ENCODE measurements at regions not wholly inside any gene's neighbourhood (a gene's known extent, or its start where the extent isn't known, plus 50 kb on each side); places are given as distances from the start of the nearest gene placed in this dataset.

- H3K4me3 ChIP-seq (ENCODE audit: low read length in 2 of 2) = no peak overlapping the region
Observed at GRCh38 chr12:4158306-4158705, 115.3 kb upstream of the CCND2 start.

GRCh38 chr12:4157122-4157521 is 116.4 kb upstream of the CCND2 start:
- Histone ChIP-seq H3K14ac (ENCODE audit: low read length) (no peak overlapping the region), H4K8ac (ENCODE audit: low read depth, low read length) (no peak overlapping the region), H3K27me3 (ENCODE audit: control insufficient read depth in 3 of 3, insufficient read depth in 3 of 3, low read depth in 1 of 3, low read length in 3 of 3) (no peaks in the 10 kb centered on the region), H2BK5ac (ENCODE audit: low read length) (no peak overlapping the region), H2AK5ac (ENCODE audit: low read depth, low read length) (no peak overlapping the region), H3K36me3 (replicated peaks in 1 of 2; ENCODE audit: control insufficient read depth in 2 of 2, insufficient read depth in 2 of 2, low read length in 2 of 2) (no peaks in the 10 kb centered on the region), H3K27ac (replicated peaks; ENCODE audit: low read length) (no peak overlapping the region), H2BK12ac (ENCODE audit: low read length) (no peak overlapping the region), H3K4me1 (ENCODE audit: control insufficient read depth in 2 of 2, insufficient read depth in 1 of 2, low read depth in 1 of 2, low read length in 2 of 2) (no peaks in the 10 kb centered on the region), H4K91ac (ENCODE audit: low read depth, low read length, poor library complexity) (no peak overlapping the region), H2BK15ac (ENCODE audit: low read length) (no peak overlapping the region), H3K79me1 (ENCODE audit: low read depth, low read length) (no peaks in the 10 kb centered on the region), H3K4me3 (ENCODE audit: low read length in 2 of 2) (no peak overlapping the region), H3K9ac (ENCODE audit: low read depth, low read length, poor library complexity) (no peak overlapping the region), H3K23ac (ENCODE audit: low read depth, low read length, poor library complexity) (no peak overlapping the region), H3K4me2 (ENCODE audit: insufficient read depth, low read length, poor library complexity, severe bottlenecking) (no peak overlapping the region), H3K18ac (ENCODE audit: low read length) (no peak overlapping the region), H3K9me3 (replicated peaks in 1 of 2; ENCODE audit: control insufficient read depth in 2 of 2, insufficient read depth in 1 of 2, low read depth in 1 of 2, low read length in 2 of 2) (no peaks in the 10 kb centered on the region), H3K4ac (ENCODE audit: low read length) (no peak overlapping the region), H2AFZ (ENCODE audit: low read length) (no peak overlapping the region), H2BK120ac (ENCODE audit: low read depth, low read length) (no peak overlapping the region)
- no CpG with 5 or more reads among the region's 3 CpGs for WGBS, 2 donors (ENCODE audit: extremely low coverage in 2 of 2, insufficient read length in 2 of 2, insufficient replicate concordance in 1 of 2)
- DNase-seq (ENCODE audit: low spot score) = no peak

More at GRCh38 chr12:4158306-4158705, 115.3 kb upstream of the CCND2 start:
- no peak overlapping the region for H2AK5ac ChIP-seq (ENCODE audit: low read depth, low read length)
- H3K4ac ChIP-seq (ENCODE audit: low read length) = no peak overlapping the region
- H3K9ac ChIP-seq (ENCODE audit: low read depth, low read length, poor library complexity) = no peak overlapping the region
- H2BK12ac ChIP-seq (ENCODE audit: low read length) = no peak overlapping the region
- no peaks in the 10 kb centered on the region for H3K9me3 ChIP-seq (replicated peaks in 1 of 2; ENCODE audit: control insufficient read depth in 2 of 2, insufficient read depth in 1 of 2, low read depth in 1 of 2, low read length in 2 of 2)
- no peak overlapping the region for H3K18ac ChIP-seq (ENCODE audit: low read length)
- no peak overlapping the region for H3K27ac ChIP-seq (replicated peaks; ENCODE audit: low read length)
- H3K4me2 ChIP-seq (ENCODE audit: insufficient read depth, low read length, poor library complexity, severe bottlenecking) = no peak overlapping the region
- H2AFZ ChIP-seq (ENCODE audit: low read length) = no peak overlapping the region
- H3K4me1 ChIP-seq (ENCODE audit: control insufficient read depth in 2 of 2, insufficient read depth in 1 of 2, low read depth in 1 of 2, low read length in 2 of 2) = no peaks in the 10 kb centered on the region
- H3K79me1 ChIP-seq (ENCODE audit: low read depth, low read length) = no peaks in the 10 kb centered on the region
- no peak overlapping the region for H3K23ac ChIP-seq (ENCODE audit: low read depth, low read length, poor library complexity)
- no peak overlapping the region for H2BK5ac ChIP-seq (ENCODE audit: low read length)
- H4K8ac ChIP-seq (ENCODE audit: low read depth, low read length) = no peak overlapping the region
- no peak for DNase-seq (ENCODE audit: low spot score)
- H3K14ac ChIP-seq (ENCODE audit: low read length) = no peak overlapping the region
- no CpG with 5 or more reads among the region's 2 CpGs for WGBS, 2 donors (ENCODE audit: extremely low coverage in 2 of 2, insufficient read length in 2 of 2, insufficient replicate concordance in 1 of 2)
- no peaks in the 10 kb centered on the region for H3K27me3 ChIP-seq (ENCODE audit: control insufficient read depth in 3 of 3, insufficient read depth in 3 of 3, low read depth in 1 of 3, low read length in 3 of 3)
- no peak overlapping the region for H4K91ac ChIP-seq (ENCODE audit: low read depth, low read length, poor library complexity)
- no peak overlapping the region for H2BK120ac ChIP-seq (ENCODE audit: low read depth, low read length)
- H2BK15ac ChIP-seq (ENCODE audit: low read length) = no peak overlapping the region
- no peaks in the 10 kb centered on the region for H3K36me3 ChIP-seq (replicated peaks in 1 of 2; ENCODE audit: control insufficient read depth in 2 of 2, insufficient read depth in 2 of 2, low read length in 2 of 2)

GRCh38 chr12:4156317-4156716 is 117.2 kb upstream of the CCND2 start:
- no peak overlapping the region for H2AK5ac ChIP-seq (ENCODE audit: low read depth, low read length)
- no peak overlapping the region for H3K4ac ChIP-seq (ENCODE audit: low read length)
- H2AFZ ChIP-seq (ENCODE audit: low read length) = no peak overlapping the region
- no peak overlapping the region for H2BK15ac ChIP-seq (ENCODE audit: low read length)
- H3K9ac ChIP-seq (ENCODE audit: low read depth, low read length, poor library complexity) = no peak overlapping the region
- no peak overlapping the region for H2BK12ac ChIP-seq (ENCODE audit: low read length)
- H2BK120ac ChIP-seq (ENCODE audit: low read depth, low read length) = no peak overlapping the region
- H4K8ac ChIP-seq (ENCODE audit: low read depth, low read length) = no peak overlapping the region
- H3K23ac ChIP-seq (ENCODE audit: low read depth, low read length, poor library complexity) = no peak overlapping the region
- H3K18ac ChIP-seq (ENCODE audit: low read length) = no peak overlapping the region
- H3K9me3 ChIP-seq (replicated peaks in 1 of 2; ENCODE audit: control insufficient read depth in 2 of 2, insufficient read depth in 1 of 2, low read depth in 1 of 2, low read length in 2 of 2) = no peaks in the 10 kb centered on the region
- no peak overlapping the region for H3K4me3 ChIP-seq (ENCODE audit: low read length in 2 of 2)
- no peaks in the 10 kb centered on the region for H3K27me3 ChIP-seq (ENCODE audit: control insufficient read depth in 3 of 3, insufficient read depth in 3 of 3, low read depth in 1 of 3, low read length in 3 of 3)
- no peak overlapping the region for H3K27ac ChIP-seq (replicated peaks; ENCODE audit: low read length)
- no CpG with 5 or more reads among the region's 2 CpGs for WGBS, 2 donors (ENCODE audit: extremely low coverage in 2 of 2, insufficient read length in 2 of 2, insufficient replicate concordance in 1 of 2)
- DNase-seq (ENCODE audit: low spot score) = no peak
- H3K4me2 ChIP-seq (ENCODE audit: insufficient read depth, low read length, poor library complexity, severe bottlenecking) = no peak overlapping the region
- H4K91ac ChIP-seq (ENCODE audit: low read depth, low read length, poor library complexity) = no peak overlapping the region
- H3K79me1 ChIP-seq (ENCODE audit: low read depth, low read length) = no peaks in the 10 kb centered on the region
- no peak overlapping the region for H2BK5ac ChIP-seq (ENCODE audit: low read length)
- no peaks in the 10 kb centered on the region for H3K4me1 ChIP-seq (ENCODE audit: control insufficient read depth in 2 of 2, insufficient read depth in 1 of 2, low read depth in 1 of 2, low read length in 2 of 2)
- H3K14ac ChIP-seq (ENCODE audit: low read length) = no peak overlapping the region
- no peaks in the 10 kb centered on the region for H3K36me3 ChIP-seq (replicated peaks in 1 of 2; ENCODE audit: control insufficient read depth in 2 of 2, insufficient read depth in 2 of 2, low read length in 2 of 2)

- no peak overlapping the region for H4K91ac ChIP-seq (ENCODE audit: low read depth, low read length, poor library complexity)
- H3K27me3 ChIP-seq (ENCODE audit: control insufficient read depth in 3 of 3, insufficient read depth in 3 of 3, low read depth in 1 of 3, low read length in 3 of 3) = no peaks in the 10 kb centered on the region
- H3K4ac ChIP-seq (ENCODE audit: low read length) = no peak overlapping the region
- no peak overlapping the region for H3K23ac ChIP-seq (ENCODE audit: low read depth, low read length, poor library complexity)
- no peaks in the 10 kb centered on the region for H3K4me1 ChIP-seq (ENCODE audit: control insufficient read depth in 2 of 2, insufficient read depth in 1 of 2, low read depth in 1 of 2, low read length in 2 of 2)
- no peak for DNase-seq (ENCODE audit: low spot score)
- H3K18ac ChIP-seq (ENCODE audit: low read length) = no peak overlapping the region
- no peak overlapping the region for H2BK15ac ChIP-seq (ENCODE audit: low read length)
- WGBS, 2 donors (ENCODE audit: extremely low coverage in 2 of 2, insufficient read length in 2 of 2, insufficient replicate concordance in 1 of 2) = no CpG with 5 or more reads among the region's 7 CpGs
- H4K8ac ChIP-seq (ENCODE audit: low read depth, low read length) = no peak overlapping the region
- H3K4me3 ChIP-seq (ENCODE audit: low read length in 2 of 2) = no peak overlapping the region
- H3K4me2 ChIP-seq (ENCODE audit: insufficient read depth, low read length, poor library complexity, severe bottlenecking) = no peak overlapping the region
- no peak overlapping the region for H2BK12ac ChIP-seq (ENCODE audit: low read length)
- no peak overlapping the region for H2AFZ ChIP-seq (ENCODE audit: low read length)
- H3K14ac ChIP-seq (ENCODE audit: low read length) = no peak overlapping the region
- H2BK5ac ChIP-seq (ENCODE audit: low read length) = no peak overlapping the region
- H3K9ac ChIP-seq (ENCODE audit: low read depth, low read length, poor library complexity) = no peak overlapping the region
- no peak overlapping the region for H2BK120ac ChIP-seq (ENCODE audit: low read depth, low read length)
- no peak overlapping the region for H2AK5ac ChIP-seq (ENCODE audit: low read depth, low read length)
- H3K36me3 ChIP-seq (replicated peaks in 1 of 2; ENCODE audit: control insufficient read depth in 2 of 2, insufficient read depth in 2 of 2, low read length in 2 of 2) = no peaks in the 10 kb centered on the region
- H3K9me3 ChIP-seq (replicated peaks in 1 of 2; ENCODE audit: control insufficient read depth in 2 of 2, insufficient read depth in 1 of 2, low read depth in 1 of 2, low read length in 2 of 2) = no peaks in the 10 kb centered on the region
- H3K79me1 ChIP-seq (ENCODE audit: low read depth, low read length) = no peaks in the 10 kb centered on the region
- no peak overlapping the region for H3K27ac ChIP-seq (replicated peaks; ENCODE audit: low read length)
Observed at GRCh38 chr12:4154672-4155225, 118.8 kb upstream of the CCND2 start.
